PC-9 (cell line): ENCODE measurements at regions not wholly inside any gene's neighbourhood (a gene's known extent, or its start where the extent isn't known, plus 50 kb on each side); places are given as distances from the start of the nearest gene placed in this dataset.

ENCODE experiments used
- CTCF ChIP-seq: fragments of 200-600 bp; sonication (generic); conservative IDR thresholded peaks from 2 replicates; pipeline ENCODE4 v1.6.1; 2017; ENCODE audit warnings: mixed run types, antibody characterized with exemption, mild to moderate bottlenecking, moderate library complexity
- EZH2 ChIP-seq: fragments of 200-600 bp; sonication (generic); IDR thresholded peaks from 2 replicates; pipeline ENCODE4 v1.8.0; 2017; ENCODE audit warnings: antibody characterized with exemption, low read depth

DNA sequence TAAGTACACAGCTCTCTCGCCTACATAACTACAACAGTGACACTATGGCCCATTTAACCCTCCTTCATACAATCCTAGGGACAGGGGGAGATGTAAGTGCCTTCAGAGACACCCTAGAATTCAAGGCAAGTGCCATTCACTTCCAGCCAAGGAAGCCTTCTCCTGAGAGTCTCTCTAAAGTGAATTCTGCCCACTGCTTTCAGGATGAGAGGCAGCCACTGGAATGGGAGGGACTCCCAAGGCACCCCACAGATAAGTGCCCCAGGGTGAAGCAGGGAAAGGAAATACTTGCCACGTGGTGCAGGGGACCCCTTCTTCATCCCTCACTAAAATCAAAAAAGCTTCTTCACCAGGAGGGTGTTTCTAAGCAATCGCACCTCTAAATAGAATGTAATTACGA is 283.7 kb downstream of the ZNF608 start:
- TF ChIP-seq CTCF: no peak
- no peak for TF ChIP-seq EZH2
